CD8-positive, alpha-beta memory T cell (primary cell): ENCODE measurements at regions not wholly inside any gene's neighbourhood (a gene's known extent, or its start where the extent isn't known, plus 50 kb on each side); places are given as distances from the start of the nearest gene placed in this dataset.

Experiments
- CTCF ChIA-PET: fragments of 350-600 bp; sonication (Branson Sonifier 250); formaldehyde crosslinking; loops from one replicate; lab custom pipeline; 2021; ENCODE audit warnings: antibody characterized with exemption; lab: Charles Lee
- POLR2A ChIA-PET: fragments of 350-600 bp; sonication (Branson Sonifier 250); formaldehyde crosslinking; loops from one replicate; lab custom pipeline; 2021; ENCODE audit warnings: antibody characterized with exemption; lab: Charles Lee
- DNase-seq, 5 donors: peaks; one replicate each; pipeline versions ENCODE4 v3.0.0 to v3.0.0-alpha.2; 2020 to 2022; ENCODE audit warnings: mixed read lengths in 1 of 5
- H3K27ac ChIP-seq: one replicate; pipeline ENCODE4 v1.7.0; 2013; ENCODE audit warnings: low read depth, mild to moderate bottlenecking, low read length, moderate library complexity
- H3K27me3 ChIP-seq: 2 replicates; pipeline ENCODE4 v1.7.0; 2013; ENCODE audit warnings: low read length, mild to moderate bottlenecking; ENCODE audit not compliant: insufficient read depth, poor library complexity, severe bottlenecking
- H3K36me3 ChIP-seq: 2 replicates; pipeline ENCODE4 v1.7.0; 2013; ENCODE audit warnings: mild to moderate bottlenecking, low read length, moderate library complexity; ENCODE audit not compliant: insufficient read depth
- H3K4me1 ChIP-seq: 2 replicates; pipeline ENCODE4 v1.7.0; 2013; ENCODE audit warnings: mild to moderate bottlenecking, low read length, moderate library complexity; ENCODE audit not compliant: insufficient read depth
- H3K4me3 ChIP-seq: 2 replicates; pipeline ENCODE4 v1.7.0; 2013; ENCODE audit warnings: mild to moderate bottlenecking, low read length
- H3K9me3 ChIP-seq: 2 replicates; pipeline ENCODE4 v1.7.0; 2013; ENCODE audit warnings: mild to moderate bottlenecking, low read length
- H3K27ac Mint-ChIP-seq, 8 donors: one replicate each; pipeline ENCODE4 v1.8.0; 2020 to 2021; ENCODE audit warnings: mixed read lengths in 8 of 8, mild to moderate bottlenecking in 6 of 8, inconsistent platforms in 3 of 8, moderate library complexity in 3 of 8
- H3K27me3 Mint-ChIP-seq, 2 donors: one replicate each; pipeline ENCODE4 v1.8.0; 2020 to 2021; ENCODE audit warnings: mixed read lengths in 2 of 2, mild to moderate bottlenecking in 1 of 2, moderate library complexity in 1 of 2
- H3K36me3 Mint-ChIP-seq, 3 donors: one replicate each; pipeline ENCODE4 v1.8.0; 2020 to 2021; ENCODE audit warnings: mixed read lengths in 3 of 3, inconsistent platforms in 1 of 3, mild to moderate bottlenecking in 1 of 3
- H3K4me1 Mint-ChIP-seq, 3 donors: one replicate each; pipeline ENCODE4 v1.8.0; 2020 to 2021; ENCODE audit warnings: mixed read lengths in 3 of 3, inconsistent platforms in 1 of 3, mild to moderate bottlenecking in 1 of 3
- H3K4me3 Mint-ChIP-seq, 7 donors: one replicate each; pipeline ENCODE4 v1.8.0; 2020 to 2021; ENCODE audit warnings: mixed read lengths in 7 of 7, mild to moderate bottlenecking in 6 of 7, moderate library complexity in 4 of 7, inconsistent platforms in 2 of 7
- H3K9me3 Mint-ChIP-seq, 5 donors: one replicate each; pipeline ENCODE4 v1.8.0; 2020 to 2022; ENCODE audit warnings: mixed read lengths in 5 of 5, mild to moderate bottlenecking in 3 of 5, moderate library complexity in 2 of 5, inconsistent platforms in 1 of 5

- Mint-ChIP-seq H3K4me3 (no peak overlapping the region), H3K27ac (no peak overlapping the region), H3K4me1 (no peaks in the 10 kb centered on the region), H3K9me3 (peaks cover 0 to 10% (median 2%) of the 10 kb centered on the region in 5 donors), H3K27me3 (peaks cover 10% of the 10 kb centered on the region in 2 donors), H3K36me3 (no peaks in the 10 kb centered on the region)
- ChIA-PET CTCF (no interaction called here), POLR2A (no interaction called here)
- Histone ChIP-seq H3K9me3 (no peaks in the 10 kb centered on the region), H3K27ac (no peak overlapping the region), H3K36me3 (no peaks in the 10 kb centered on the region), H3K4me3 (no peak overlapping the region), H3K27me3 (no peaks in the 10 kb centered on the region), H3K4me1 (no peaks in the 10 kb centered on the region)
- no peak for DNase-seq
These were observed 395.9 kb upstream of the PODXL start for GRCh38 chr7:131952365-131952764.

- Histone ChIP-seq H3K4me1 (no peaks in the 10 kb centered on the region), H3K27ac (no peak overlapping the region), H3K36me3 (no peaks in the 10 kb centered on the region), H3K9me3 (no peaks in the 10 kb centered on the region), H3K4me3 (no peak overlapping the region), H3K27me3 (no peaks in the 10 kb centered on the region)
- CTCF ChIA-PET, result no interaction called here
- Mint-ChIP-seq H3K27ac (no peak overlapping the region), H3K9me3 (peaks cover 0 to 10% (median 2%) of the 10 kb centered on the region in 5 donors), H3K4me1 (no peaks in the 10 kb centered on the region), H3K36me3 (no peaks in the 10 kb centered on the region), H3K27me3 (peaks cover 13 to 25% of the 10 kb centered on the region in 2 donors), H3K4me3 (no peak overlapping the region)
- POLR2A ChIA-PET, result no interaction called here
- DNase-seq, result no peak
These were observed 394.3 kb upstream of the PODXL start for GRCh38 chr7:131950758-131951157.

- no peaks in the 10 kb centered on the region for H3K4me1 ChIP-seq
- H3K9me3 ChIP-seq, result no peaks in the 10 kb centered on the region
- H3K4me3 ChIP-seq, result no peak overlapping the region
- no peak overlapping the region for H3K27ac Mint-ChIP-seq
- H3K27me3 Mint-ChIP-seq, result peaks cover 13 to 27% of the 10 kb centered on the region in 2 donors
- H3K9me3 Mint-ChIP-seq, result peaks cover 0 to 10% (median 2%) of the 10 kb centered on the region in 5 donors
- H3K27me3 ChIP-seq, result no peaks in the 10 kb centered on the region
- no peak overlapping the region for H3K27ac ChIP-seq
- H3K36me3 Mint-ChIP-seq, result no peaks in the 10 kb centered on the region
- no peaks in the 10 kb centered on the region for H3K36me3 ChIP-seq
- DNase-seq, result no peak
- CTCF ChIA-PET, result interaction anchor here (0.8 kb wide), 1 partner anchor 27 kb away, joined by 3 read pairs; no protein-coding TSS in a partner anchor
- H3K4me3 Mint-ChIP-seq, result no peak overlapping the region
- no peaks in the 10 kb centered on the region for H3K4me1 Mint-ChIP-seq
- POLR2A ChIA-PET, result no interaction called here
These were observed 393.2 kb upstream of the PODXL start for GRCh38 chr7:131949659-131950058.

DNA sequence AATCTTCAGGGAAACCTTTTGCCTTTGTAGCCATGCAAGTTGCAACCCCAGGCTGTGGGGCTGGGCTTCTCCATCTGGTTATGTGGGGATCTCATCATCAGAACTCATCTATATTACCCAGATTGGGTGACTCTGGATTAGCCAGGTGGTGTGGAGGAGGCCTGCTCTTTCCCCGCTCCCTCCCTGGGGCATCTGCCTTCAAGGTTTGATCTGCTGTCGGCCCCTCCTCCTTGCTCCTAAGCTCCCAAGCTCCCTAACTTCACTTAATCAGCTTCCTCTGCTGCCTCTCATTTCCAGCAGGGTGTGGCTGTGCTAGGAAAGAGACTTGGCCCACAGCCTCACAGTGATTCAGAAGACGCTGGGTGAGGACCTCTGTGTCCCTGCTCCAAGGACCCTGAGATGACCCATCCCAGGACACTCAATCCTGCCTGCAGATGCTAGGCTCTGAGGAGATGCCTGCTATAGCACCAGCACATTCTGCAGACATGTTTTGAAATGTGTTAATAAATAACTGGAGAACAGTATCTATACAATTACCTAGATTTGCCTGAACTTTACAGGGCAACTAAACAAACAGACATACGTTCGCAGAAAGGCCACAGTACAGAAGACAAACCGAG, 392.1 kb upstream of the PODXL start:
- ChIA-PET CTCF (no interaction called here), POLR2A (no interaction called here)
- Mint-ChIP-seq H3K4me1 (no peaks in the 10 kb centered on the region), H3K9me3 (peaks cover 0 to 7% (median 2%) of the 10 kb centered on the region in 5 donors), H3K36me3 (no peaks in the 10 kb centered on the region), H3K4me3 (no peak overlapping the region), H3K27ac (no peak overlapping the region), H3K27me3 (peaks cover 15 to 37% of the 10 kb centered on the region in 2 donors)
- no peak overlapping the region for H3K27ac ChIP-seq
- H3K4me1 ChIP-seq, result no peaks in the 10 kb centered on the region
- no peaks in the 10 kb centered on the region for H3K27me3 ChIP-seq
- no peaks in the 10 kb centered on the region for H3K9me3 ChIP-seq
- no peak for DNase-seq
- no peak overlapping the region for H3K4me3 ChIP-seq
- no peaks in the 10 kb centered on the region for H3K36me3 ChIP-seq

DNA sequence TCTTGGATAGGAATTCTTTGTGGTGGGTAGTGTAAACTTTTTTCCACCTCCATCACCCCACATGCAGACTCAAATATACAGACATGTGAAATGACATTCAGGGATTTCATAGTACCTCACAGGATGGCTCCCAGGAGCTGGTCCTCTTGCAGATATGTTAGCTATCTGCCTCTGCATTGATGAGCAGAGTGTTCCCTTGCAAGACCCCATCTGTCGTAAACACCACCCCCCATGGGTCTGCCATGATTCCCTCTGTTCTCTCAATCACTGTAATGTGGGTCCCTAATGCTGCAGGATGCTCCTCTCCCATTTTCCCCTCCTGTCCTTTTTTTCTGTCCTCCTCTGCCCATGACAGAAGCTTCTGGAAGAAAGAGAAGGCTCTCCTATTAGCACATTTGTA, 391.2 kb upstream of the PODXL start:
- H3K4me3 ChIP-seq, result no peak overlapping the region
- Mint-ChIP-seq H3K27me3 (peaks cover 15 to 33% of the 10 kb centered on the region in 2 donors), H3K27ac (no peak overlapping the region), H3K36me3 (no peaks in the 10 kb centered on the region), H3K4me3 (no peak overlapping the region), H3K4me1 (no peaks in the 10 kb centered on the region), H3K9me3 (peaks cover 0 to 7% (median 2%) of the 10 kb centered on the region in 5 donors)
- H3K9me3 ChIP-seq, result no peaks in the 10 kb centered on the region
- ChIA-PET POLR2A (no interaction called here), CTCF (no interaction called here)
- no peak for DNase-seq
- no peak overlapping the region for H3K27ac ChIP-seq
- H3K36me3 ChIP-seq, result no peaks in the 10 kb centered on the region
- no peaks in the 10 kb centered on the region for H3K4me1 ChIP-seq
- H3K27me3 ChIP-seq, result no peaks in the 10 kb centered on the region

- no peak overlapping the region for H3K27ac Mint-ChIP-seq
- H3K9me3 Mint-ChIP-seq, result peaks cover 0 to 7% (median 0%) of the 10 kb centered on the region in 5 donors
- no peaks in the 10 kb centered on the region for H3K4me1 ChIP-seq
- no peak overlapping the region for H3K4me3 Mint-ChIP-seq
- CTCF ChIA-PET, result no interaction called here
- POLR2A ChIA-PET, result no interaction called here
- no peaks in the 10 kb centered on the region for H3K9me3 ChIP-seq
- H3K27me3 Mint-ChIP-seq, result peaks cover 16 to 39% of the 10 kb centered on the region in 2 donors
- no peaks in the 10 kb centered on the region for H3K4me1 Mint-ChIP-seq
- no peak overlapping the region for H3K4me3 ChIP-seq
- DNase-seq, result no peak
- no peaks in the 10 kb centered on the region for H3K36me3 ChIP-seq
- no peak overlapping the region for H3K27ac ChIP-seq
- H3K27me3 ChIP-seq, result no peaks in the 10 kb centered on the region
- H3K36me3 Mint-ChIP-seq, result no peaks in the 10 kb centered on the region
These were observed 389.6 kb upstream of the PODXL start for GRCh38 chr7:131945957-131946544.

DNA sequence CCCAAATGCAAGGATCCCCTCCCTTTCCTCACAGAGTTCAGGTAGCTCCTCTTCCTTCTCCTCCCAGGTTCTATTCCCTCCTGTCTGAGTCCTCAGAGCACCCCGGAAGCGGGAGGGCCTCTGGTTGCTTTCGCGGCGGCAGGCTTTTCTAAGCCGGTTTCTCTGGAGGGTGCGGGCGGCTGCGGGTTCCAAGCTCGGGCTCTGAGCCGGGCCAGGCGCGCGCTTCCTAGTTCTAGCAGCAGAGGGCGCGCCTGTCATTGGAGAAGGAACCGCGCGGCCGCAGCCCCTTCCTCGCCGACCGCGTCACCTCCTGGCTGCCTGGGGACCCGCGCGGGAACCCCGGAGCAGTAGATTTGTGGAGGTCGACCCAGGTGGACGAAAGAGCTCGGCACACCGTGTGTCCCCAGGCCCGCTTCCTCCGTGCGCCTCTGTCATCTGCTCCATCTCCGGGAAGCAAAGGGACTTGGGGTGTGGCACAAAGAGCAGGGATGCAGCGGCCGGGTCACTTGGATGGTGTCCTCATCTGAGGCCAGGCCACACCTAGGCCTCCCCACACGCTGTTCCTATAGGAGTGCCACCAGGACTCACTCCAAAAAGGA, 389.0 kb upstream of the PODXL start:
- Histone ChIP-seq H3K4me3 (no peak overlapping the region), H3K9me3 (no peaks in the 10 kb centered on the region), H3K27ac (no peak overlapping the region), H3K4me1 (no peaks in the 10 kb centered on the region), H3K27me3 (no peaks in the 10 kb centered on the region), H3K36me3 (no peaks in the 10 kb centered on the region)
- POLR2A ChIA-PET, result no interaction called here
- Mint-ChIP-seq H3K4me1 (no peaks in the 10 kb centered on the region), H3K27ac (no peak overlapping the region), H3K9me3 (peaks cover 0 to 7% (median 0%) of the 10 kb centered on the region in 5 donors), H3K4me3 (no peak overlapping the region), H3K27me3 (peaks cover 16 to 39% of the 10 kb centered on the region in 2 donors), H3K36me3 (no peaks in the 10 kb centered on the region)
- CTCF ChIA-PET, result no interaction called here
- DNase-seq, result no peak

- no peak overlapping the region for H3K4me3 Mint-ChIP-seq
- no peak for DNase-seq
- peaks cover 18 to 35% of the 10 kb centered on the region in 2 donors for H3K27me3 Mint-ChIP-seq
- H3K27ac Mint-ChIP-seq, result no peak overlapping the region
- no peaks in the 10 kb centered on the region for H3K36me3 Mint-ChIP-seq
- Histone ChIP-seq H3K9me3 (no peaks in the 10 kb centered on the region), H3K27ac (no peak overlapping the region), H3K4me1 (no peaks in the 10 kb centered on the region), H3K27me3 (no peaks in the 10 kb centered on the region), H3K4me3 (no peak overlapping the region), H3K36me3 (no peaks in the 10 kb centered on the region)
- H3K9me3 Mint-ChIP-seq, result peaks cover 0 to 9% (median 0%) of the 10 kb centered on the region in 5 donors
- no peaks in the 10 kb centered on the region for H3K4me1 Mint-ChIP-seq
- POLR2A ChIA-PET, result no interaction called here
- CTCF ChIA-PET, result no interaction called here
These were observed 388.2 kb upstream of the PODXL start for GRCh38 chr7:131944556-131945069.
